Loucy (cell line): ENCODE measurements at regions not wholly inside any gene's neighbourhood (a gene's known extent, or its start where the extent isn't known, plus 50 kb on each side); places are given as distances from the start of the nearest gene placed in this dataset.

Source experiments
- H2AFZ ChIP-seq: fragments of 200-600 bp; sonication (generic); 2 replicates; pipeline ENCODE4 v1.6.0; 2016; ENCODE audit warnings: antibody characterized with exemption, mild to moderate bottlenecking, low read length, moderate library complexity
- H3F3A ChIP-seq: fragments of 200-600 bp; 2 replicates; pipeline ENCODE4 v1.6.0; 2016; ENCODE audit warnings: antibody characterized with exemption, low read depth, mild to moderate bottlenecking
- H3K27me3 ChIP-seq: fragments of 200-600 bp; sonication (generic); 2 replicates; pipeline ENCODE4 v1.6.1; 2014; ENCODE audit warnings: low read length, mild to moderate bottlenecking; ENCODE audit not compliant: insufficient read depth, poor library complexity, severe bottlenecking
- H3K36me3 ChIP-seq: fragments of 200-600 bp; sonication (generic); 2 replicates; pipeline ENCODE4 v1.6.1; 2016; ENCODE audit warnings: low read length; ENCODE audit not compliant: insufficient read depth
- H3K4me1 ChIP-seq: fragments of 200-600 bp; sonication (generic); 2 replicates; pipeline ENCODE4 v1.5.1; 2014; ENCODE audit warnings: low read length, mild to moderate bottlenecking; ENCODE audit not compliant: insufficient read depth, poor library complexity, severe bottlenecking
- H3K4me2 ChIP-seq: fragments of 200-600 bp; sonication (generic); 2 replicates; pipeline ENCODE4 v1.6.0; 2014; ENCODE audit warnings: antibody characterized with exemption, low read length, low read depth, mild to moderate bottlenecking; ENCODE audit not compliant: poor library complexity, severe bottlenecking
- H3K4me3 ChIP-seq: fragments of 200-600 bp; sonication (generic); 2 replicates; pipeline ENCODE4 v1.5.1; 2014; ENCODE audit warnings: low read length, mild to moderate bottlenecking, mixed read lengths; ENCODE audit not compliant: poor library complexity, severe bottlenecking
- H3K79me2 ChIP-seq: fragments of 200-600 bp; sonication (generic); 2 replicates; pipeline ENCODE4 v1.6.1; 2014; ENCODE audit warnings: low read length; ENCODE audit not compliant: insufficient read depth
- H3K9ac ChIP-seq: fragments of 200-600 bp; sonication (generic); 2 replicates; pipeline ENCODE4 v1.6.0; 2014; ENCODE audit warnings: mild to moderate bottlenecking, low read depth, low read length, moderate library complexity; ENCODE audit not compliant: poor library complexity, severe bottlenecking
- H3K9me2 ChIP-seq: fragments of 200-600 bp; sonication (generic); replicated peaks from 2 replicates; pipeline ENCODE4 v1.6.1; 2016; ENCODE audit warnings: low read depth, low read length, mixed read lengths
- H3K9me3 ChIP-seq: fragments of 200-600 bp; sonication (generic); 2 replicates; pipeline ENCODE4 v1.6.1; 2014; ENCODE audit warnings: mild to moderate bottlenecking, antibody characterized with exemption, low read length, low read depth; ENCODE audit not compliant: insufficient read depth
- H4K20me1 ChIP-seq: fragments of 200-600 bp; sonication (generic); 2 replicates; pipeline ENCODE4 v1.6.0; 2014; ENCODE audit warnings: antibody characterized with exemption, low read length, mild to moderate bottlenecking; ENCODE audit not compliant: insufficient read depth, poor library complexity, severe bottlenecking
- EZH2phosphoT487 ChIP-seq: fragments of 200-600 bp; IDR thresholded peaks from 2 replicates; pipeline ENCODE4 v1.6.1; 2018; ENCODE audit warnings: antibody characterized with exemption, mild to moderate bottlenecking, moderate library complexity, borderline replicate concordance
- TF ChIP-seq, protein P1 (sequence below): fragments of 200-600 bp; sonication (generic); conservative IDR thresholded peaks from 2 replicates; pipeline ENCODE4 v1.5.1; 2014; ENCODE audit warnings: mild to moderate bottlenecking, antibody characterized with exemption, low read length

DNA sequence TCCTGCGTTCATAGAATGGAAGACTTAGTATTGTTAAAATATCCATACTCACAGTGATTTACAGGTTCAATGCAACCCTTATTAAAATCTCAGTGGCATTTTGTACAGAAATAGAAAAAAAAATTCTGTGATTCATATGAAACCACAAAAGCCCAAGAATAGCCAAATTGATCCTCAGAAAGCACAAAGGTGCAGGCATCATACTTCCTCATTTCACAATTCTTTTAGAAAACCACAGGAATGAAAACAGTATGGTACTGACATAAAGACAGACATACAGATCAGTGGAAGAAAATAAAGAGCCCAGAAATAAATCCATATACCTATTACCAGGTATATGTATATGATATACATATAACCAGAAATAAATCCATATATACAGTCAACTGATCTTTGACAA is 86.8 kb upstream of the MEGF10 start:
- Histone ChIP-seq H2AFZ (no peak overlapping the region), H3K27me3 (no peaks in the 10 kb centered on the region)

GRCh38 chr5:127205147-127205546 is 85.4 kb upstream of the MEGF10 start:
- Histone ChIP-seq H3F3A (no peaks in the 10 kb centered on the region), H3K9me2 (no peaks in the 10 kb centered on the region), H3K79me2 (no peaks in the 10 kb centered on the region), H3K4me1 (no peaks in the 10 kb centered on the region), H3K9ac (no peak overlapping the region), H3K36me3 (no peaks in the 10 kb centered on the region), H3K4me2 (no peak overlapping the region), H4K20me1 (no peaks in the 10 kb centered on the region), H2AFZ (no peak overlapping the region), H3K27me3 (no peaks in the 10 kb centered on the region), H3K9me3 (no peaks in the 10 kb centered on the region), H3K4me3 (no peak overlapping the region)
- TF ChIP-seq, protein P1, sequence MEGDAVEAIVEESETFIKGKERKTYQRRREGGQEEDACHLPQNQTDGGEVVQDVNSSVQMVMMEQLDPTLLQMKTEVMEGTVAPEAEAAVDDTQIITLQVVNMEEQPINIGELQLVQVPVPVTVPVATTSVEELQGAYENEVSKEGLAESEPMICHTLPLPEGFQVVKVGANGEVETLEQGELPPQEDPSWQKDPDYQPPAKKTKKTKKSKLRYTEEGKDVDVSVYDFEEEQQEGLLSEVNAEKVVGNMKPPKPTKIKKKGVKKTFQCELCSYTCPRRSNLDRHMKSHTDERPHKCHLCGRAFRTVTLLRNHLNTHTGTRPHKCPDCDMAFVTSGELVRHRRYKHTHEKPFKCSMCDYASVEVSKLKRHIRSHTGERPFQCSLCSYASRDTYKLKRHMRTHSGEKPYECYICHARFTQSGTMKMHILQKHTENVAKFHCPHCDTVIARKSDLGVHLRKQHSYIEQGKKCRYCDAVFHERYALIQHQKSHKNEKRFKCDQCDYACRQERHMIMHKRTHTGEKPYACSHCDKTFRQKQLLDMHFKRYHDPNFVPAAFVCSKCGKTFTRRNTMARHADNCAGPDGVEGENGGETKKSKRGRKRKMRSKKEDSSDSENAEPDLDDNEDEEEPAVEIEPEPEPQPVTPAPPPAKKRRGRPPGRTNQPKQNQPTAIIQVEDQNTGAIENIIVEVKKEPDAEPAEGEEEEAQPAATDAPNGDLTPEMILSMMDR = no peak
- no peak for TF ChIP-seq EZH2phosphoT487

More for the DNA sequence above, 86.8 kb upstream of the MEGF10 start:
- no peaks in the 10 kb centered on the region for H3K36me3 ChIP-seq
- no peaks in the 10 kb centered on the region for H3F3A ChIP-seq
- no peaks in the 10 kb centered on the region for H4K20me1 ChIP-seq
- H3K4me3 ChIP-seq = no peak overlapping the region
- no peak for TF ChIP-seq EZH2phosphoT487
- TF ChIP-seq, protein P1 = no peak
- no peaks in the 10 kb centered on the region for H3K9me2 ChIP-seq
- no peak overlapping the region for H3K9ac ChIP-seq
- H3K79me2 ChIP-seq = no peaks in the 10 kb centered on the region
- H3K4me2 ChIP-seq = no peak overlapping the region
- no peaks in the 10 kb centered on the region for H3K4me1 ChIP-seq
- H3K9me3 ChIP-seq = no peaks in the 10 kb centered on the region

DNA sequence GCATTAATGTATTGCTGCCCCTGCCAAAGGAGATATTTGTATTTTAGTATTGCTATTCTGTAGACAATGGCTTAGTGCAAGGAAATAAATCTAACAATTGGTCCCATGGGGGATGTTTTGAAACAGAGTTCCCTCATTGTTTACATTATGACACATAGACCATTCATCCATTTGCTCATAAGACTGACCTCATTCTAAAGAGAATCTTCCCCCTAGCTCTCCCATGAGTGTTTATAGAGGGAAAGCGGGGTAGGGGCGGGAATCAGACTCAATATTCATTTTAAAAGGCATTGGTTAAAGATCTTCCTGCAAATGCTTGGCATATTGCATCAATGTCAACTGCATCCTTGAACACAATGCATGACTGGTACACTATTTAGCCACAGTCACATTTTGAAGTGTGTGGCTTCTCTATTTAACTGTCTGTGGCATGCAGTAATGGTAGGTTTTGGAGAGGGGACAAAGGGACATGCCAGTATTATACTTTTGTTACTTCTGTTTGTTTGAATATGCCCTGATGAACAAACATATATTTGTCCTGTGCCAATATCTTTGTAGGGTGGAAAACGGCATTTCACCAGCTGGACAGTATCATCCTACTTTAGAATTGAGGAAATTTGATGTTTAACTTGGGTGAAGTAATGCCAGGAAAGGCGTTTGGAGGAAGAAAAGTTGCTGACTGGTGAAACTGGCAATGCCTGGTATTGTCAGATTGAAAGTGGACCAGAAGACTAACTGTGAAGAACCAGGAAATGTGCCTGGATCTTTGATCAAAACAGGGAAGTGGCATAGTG is 84.1 kb upstream of the MEGF10 start:
- Histone ChIP-seq H3K9me3 (no peaks in the 10 kb centered on the region), H2AFZ (no peak overlapping the region), H3K9ac (no peak overlapping the region), H3K4me2 (no peak overlapping the region), H3K27me3 (no peaks in the 10 kb centered on the region), H3K4me3 (no peak overlapping the region), H3F3A (no peaks in the 10 kb centered on the region), H3K36me3 (no peaks in the 10 kb centered on the region), H4K20me1 (no peaks in the 10 kb centered on the region), H3K79me2 (no peaks in the 10 kb centered on the region), H3K9me2 (no peaks in the 10 kb centered on the region), H3K4me1 (no peaks in the 10 kb centered on the region)
- TF ChIP-seq, protein P1 = no peak
- no peak for TF ChIP-seq EZH2phosphoT487
